Smooth muscle cell of the brain vasculature (primary cell): ENCODE measurements at regions not wholly inside any gene's neighbourhood (a gene's known extent, or its start where the extent isn't known, plus 50 kb on each side); places are given as distances from the start of the nearest gene placed in this dataset.

Source experiments
- DNase-seq: peaks from one replicate; pipeline ENCODE4 v3.0.0-alpha.2; 2012; ENCODE audit warnings: low read depth, low spot score

- no peak for DNase-seq
Measured at GRCh38 chr3:84877092-84877491, 81.7 kb upstream of the CADM2 start.

- DNase-seq: no peak
Measured at GRCh38 chr3:84881288-84881687, 77.5 kb upstream of the CADM2 start.

GRCh38 chr3:84885199-84885882 lies 73.4 kb upstream of the CADM2 start:
- no peak for DNase-seq

GRCh38 chr3:84891851-84892250 lies 66.9 kb upstream of the CADM2 start:
- DNase-seq: no peak

- no peak for DNase-seq
Measured at GRCh38 chr3:84893211-84893610, 65.6 kb upstream of the CADM2 start.

GRCh38 chr3:84904212-84904611 lies 54.6 kb upstream of the CADM2 start:
- no peak for DNase-seq

- no peak for DNase-seq
Measured at GRCh38 chr3:84904816-84905555, 53.8 kb upstream of the CADM2 start.

GRCh38 chr3:84905556-84905920 lies 53.3 kb upstream of the CADM2 start:
- DNase-seq: no peak

- DNase-seq: no peak
Measured at GRCh38 chr3:84906065-84906464, 52.7 kb upstream of the CADM2 start.
